Tibial artery (tissue), 4 donors: ENCODE measurements at regions not wholly inside any gene's neighbourhood (a gene's known extent, or its start where the extent isn't known, plus 50 kb on each side); places are given as distances from the start of the nearest gene placed in this dataset.

Experiments
- DNase-seq, 2 donors: peaks; one replicate each; pipeline ENCODE4 v3.0.0-alpha.2; 2019
- H3K27ac ChIP-seq, 2 donors: fragments of 200-600 bp; sonication (generic) in 1 of 2; 1 replicate in 1 of 2; 2 replicates in 1 of 2; pipeline ENCODE4 v1.5.1; 2018 to 2019; ENCODE audit warnings: mild to moderate bottlenecking in 1 of 2
- H3K27me3 ChIP-seq, 2 donors: fragments of 200-600 bp; sonication (generic) in 1 of 2; one replicate each; pipeline versions ENCODE4 v1.5.1 to v1.6.0; 2016 to 2019
- H3K36me3 ChIP-seq, 3 donors: fragments of 200-600 bp; sonication (generic) in 2 of 3; one replicate each; pipeline ENCODE4 v1.5.1; 2016 to 2019; ENCODE audit warnings: mild to moderate bottlenecking in 2 of 3
- H3K4me1 ChIP-seq, 4 donors: fragments of 200-600 bp; sonication (generic) in 2 of 4; 1 replicate in 3 of 4; 2 replicates in 1 of 4; pipeline ENCODE4 v1.5.1; 2016 to 2019
- H3K4me3 ChIP-seq, 2 donors: fragments of 200-600 bp; sonication (generic) in 1 of 2; 1 replicate in 1 of 2; 2 replicates in 1 of 2; pipeline ENCODE4 v1.5.1; 2018 to 2019; ENCODE audit warnings: mild to moderate bottlenecking in 2 of 2
- H3K9me3 ChIP-seq, 3 donors: fragments of 200-600 bp; sonication (generic) in 1 of 3; one replicate each; pipeline ENCODE4 v1.5.1; 2016 to 2019
- CTCF ChIP-seq, 2 experiments: fragments of 200-600 bp in 1 of 2; fragments of 450-650 bp in 1 of 2; IDR thresholded peaks; one replicate each; pipeline ENCODE4 v1.5.1; 2017 to 2019; ENCODE audit warnings: antibody characterized with exemption in 2 of 2, mild to moderate bottlenecking in 1 of 2, moderate library complexity in 1 of 2
- intact Hi-C: fragments of 100-400 bp; cut with DNase I; formaldehyde crosslinking; loops from one replicate; pipeline ENCODE4 v1.15.0; 2023; ENCODE audit warnings: low total_unique reads

DNA sequence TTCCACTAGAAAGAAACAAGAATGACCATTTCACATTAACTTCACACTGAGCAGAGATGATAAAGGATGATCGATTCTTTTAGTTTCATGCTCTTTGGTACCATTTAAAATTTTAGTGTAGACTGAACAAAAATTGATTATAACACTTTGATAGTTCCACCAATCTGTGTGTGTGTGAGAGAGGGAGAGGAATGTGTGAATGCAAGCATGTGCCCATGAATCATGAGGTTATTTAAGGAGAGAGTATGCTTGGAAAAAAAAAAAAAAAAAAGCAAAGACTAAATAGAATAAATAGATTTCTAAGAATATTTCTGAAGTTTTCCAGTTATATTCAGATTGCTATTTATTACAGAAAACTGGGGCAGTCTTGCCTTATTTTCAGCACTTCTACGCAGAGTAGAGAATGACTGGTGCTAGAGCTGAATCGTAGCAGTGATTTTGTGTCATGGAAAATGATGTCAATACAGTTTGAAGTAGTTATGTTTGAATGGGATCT lies 900.8 kb downstream of the SLC4A3 start:
- no peak overlapping the region for H3K27ac ChIP-seq
- H3K4me3 ChIP-seq: no peak overlapping the region
- TF ChIP-seq CTCF (IDR thresholded peaks at IDR 0.05): no peak
- peaks cover 0 to 8% (median 0%) of the 10 kb centered on the region in 4 donors for H3K4me1 ChIP-seq
- no peak for DNase-seq
- H3K27me3 ChIP-seq: no peaks in the 10 kb centered on the region
- no peaks in the 10 kb centered on the region for H3K9me3 ChIP-seq
- H3K36me3 ChIP-seq: no peaks in the 10 kb centered on the region
- intact Hi-C loops: no loop called here

DNA sequence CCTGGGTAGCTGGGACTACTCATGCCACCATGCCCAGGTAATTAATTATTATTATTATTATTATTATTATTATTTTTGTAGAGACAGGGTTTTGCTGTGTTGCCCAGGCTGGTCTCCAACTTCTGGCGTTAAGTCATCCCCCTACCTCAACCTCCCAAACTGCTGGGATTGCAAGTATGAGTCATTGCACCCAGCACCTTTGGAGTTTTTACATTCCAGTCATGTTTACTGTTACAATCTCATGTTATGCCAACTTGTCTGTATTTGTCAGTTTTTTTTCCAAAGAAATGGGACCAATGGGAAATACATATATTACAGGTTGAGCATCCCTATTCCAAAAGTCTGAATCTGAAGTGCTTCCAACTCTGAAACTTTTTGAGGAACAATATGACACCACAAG lies 903.8 kb downstream of the SLC4A3 start:
- no peak overlapping the region for H3K27ac ChIP-seq
- H3K36me3 ChIP-seq: no peaks in the 10 kb centered on the region
- peaks cover 0 to 8% (median 0%) of the 10 kb centered on the region in 4 donors for H3K4me1 ChIP-seq
- no peak for TF ChIP-seq CTCF (IDR thresholded peaks at IDR 0.05)
- H3K4me3 ChIP-seq: no peak overlapping the region
- H3K27me3 ChIP-seq: no peaks in the 10 kb centered on the region
- intact Hi-C loops: no loop called here
- no peak for DNase-seq
- H3K9me3 ChIP-seq: no peaks in the 10 kb centered on the region

DNA sequence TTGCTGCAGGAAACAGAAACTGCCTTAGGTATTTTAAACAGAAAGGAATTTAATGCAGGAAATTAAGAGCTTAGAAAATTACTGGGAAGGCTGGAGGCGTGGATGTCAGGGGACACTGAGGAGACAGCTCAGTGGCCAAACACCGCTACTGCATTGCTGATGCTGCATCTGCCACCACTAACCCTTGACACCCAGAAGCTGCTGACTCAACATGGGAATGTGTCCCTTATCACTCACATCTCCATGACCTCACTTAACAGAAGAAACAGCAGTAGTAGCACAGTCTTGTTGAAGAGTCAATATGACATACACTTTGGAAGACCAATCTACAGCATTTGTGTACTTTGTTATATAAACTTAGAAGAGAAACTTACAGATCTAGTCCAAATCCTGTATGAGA lies 906.1 kb downstream of the SLC4A3 start:
- H3K4me3 ChIP-seq: no peak overlapping the region
- DNase-seq: no peak
- H3K27me3 ChIP-seq: no peaks in the 10 kb centered on the region
- H3K36me3 ChIP-seq: no peaks in the 10 kb centered on the region
- intact Hi-C loops: no loop called here
- TF ChIP-seq CTCF (IDR thresholded peaks at IDR 0.05): no peak
- peaks cover 0 to 6% (median 0%) of the 10 kb centered on the region in 4 donors for H3K4me1 ChIP-seq
- no peaks in the 10 kb centered on the region for H3K9me3 ChIP-seq
- H3K27ac ChIP-seq: no peak overlapping the region

GRCh38 chr2:220539481-220539880 lies 912.1 kb downstream of the SLC4A3 start:
- Histone ChIP-seq H3K4me3 (no peak overlapping the region), H3K36me3 (no peaks in the 10 kb centered on the region), H3K9me3 (no peaks in the 10 kb centered on the region), H3K27ac (no peak overlapping the region), H3K4me1 (no peaks in the 10 kb centered on the region), H3K27me3 (no peaks in the 10 kb centered on the region)
- intact Hi-C loops: no loop called here
- no peak for TF ChIP-seq CTCF (IDR thresholded peaks at IDR 0.05)
- no peak for DNase-seq

DNA sequence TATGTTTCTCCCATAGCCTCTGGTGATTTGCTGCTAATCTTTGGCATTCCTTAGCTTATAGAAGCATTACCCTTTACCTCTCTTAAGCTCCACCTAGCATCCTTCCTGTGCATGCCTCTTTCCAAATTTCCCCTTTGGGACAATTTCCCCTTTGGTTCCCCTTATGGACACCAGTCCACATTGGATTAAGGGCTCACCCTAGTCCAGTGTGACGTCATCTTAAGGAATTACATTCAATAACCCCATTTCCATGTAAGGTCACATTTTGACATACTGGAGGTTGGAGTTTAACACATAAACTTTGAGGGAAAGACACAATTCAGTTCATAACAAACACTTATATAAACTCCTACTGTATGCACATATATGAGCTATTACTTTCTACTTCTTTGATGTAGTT lies 916.6 kb downstream of the SLC4A3 start:
- no peaks in the 10 kb centered on the region for H3K36me3 ChIP-seq
- no peak overlapping the region for H3K27ac ChIP-seq
- H3K4me1 ChIP-seq: no peaks in the 10 kb centered on the region
- no peak for TF ChIP-seq CTCF (IDR thresholded peaks at IDR 0.05)
- intact Hi-C loops: loop anchor here (2.0 kb wide), 1 partner anchor 21 kb away; no protein-coding TSS in a partner anchor
- H3K27me3 ChIP-seq: no peaks in the 10 kb centered on the region
- H3K9me3 ChIP-seq: no peaks in the 10 kb centered on the region
- no peak overlapping the region for H3K4me3 ChIP-seq
- DNase-seq: no peak
